Stimulated activated CD4-positive, alpha-beta T cell treated with anti-CD3 and anti-CD28 coated beads, TNF-alpha, amount 100 ng/mL, for 48 hours (primary cell): ENCODE measurements at regions not wholly inside any gene's neighbourhood (a gene's known extent, or its start where the extent isn't known, plus 50 kb on each side); places are given as distances from the start of the nearest gene placed in this dataset.

Experiments
- DNase-seq, 3 donors: peaks; one replicate each; pipeline ENCODE4 v3.0.0-alpha.2; 2020; ENCODE audit warnings: low read depth in 3 of 3

DNA sequence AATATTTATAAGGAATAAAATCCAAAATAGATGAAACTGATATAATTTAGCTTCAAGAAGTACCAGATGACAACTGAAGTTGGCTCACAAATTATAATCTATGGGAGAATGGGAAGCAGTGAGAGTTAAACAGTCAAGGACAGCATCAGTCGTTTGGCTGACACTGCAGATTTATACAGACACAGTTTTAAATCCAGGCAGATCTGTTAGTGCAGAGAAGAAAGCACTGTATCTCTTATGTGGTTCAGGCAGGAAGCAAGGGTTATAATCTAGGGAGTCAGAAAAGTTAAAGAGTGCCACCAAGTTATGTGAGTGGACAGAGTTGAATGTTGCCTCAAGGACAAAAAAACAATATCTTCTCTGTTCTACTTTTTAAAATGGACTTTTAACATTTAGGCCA is 880.2 kb downstream of the TSN start:
- DNase-seq: no peak

GRCh38 chr2:122636097-122636496 is 880.6 kb downstream of the TSN start:
- no peak for DNase-seq

GRCh38 chr2:122639176-122639575 is 883.7 kb downstream of the TSN start:
- no peak for DNase-seq

GRCh38 chr2:122639711-122640110 is 884.3 kb downstream of the TSN start:
- DNase-seq: no peak

- no peak for DNase-seq
Measured at GRCh38 chr2:122643725-122644329, 888.4 kb downstream of the TSN start.

DNA sequence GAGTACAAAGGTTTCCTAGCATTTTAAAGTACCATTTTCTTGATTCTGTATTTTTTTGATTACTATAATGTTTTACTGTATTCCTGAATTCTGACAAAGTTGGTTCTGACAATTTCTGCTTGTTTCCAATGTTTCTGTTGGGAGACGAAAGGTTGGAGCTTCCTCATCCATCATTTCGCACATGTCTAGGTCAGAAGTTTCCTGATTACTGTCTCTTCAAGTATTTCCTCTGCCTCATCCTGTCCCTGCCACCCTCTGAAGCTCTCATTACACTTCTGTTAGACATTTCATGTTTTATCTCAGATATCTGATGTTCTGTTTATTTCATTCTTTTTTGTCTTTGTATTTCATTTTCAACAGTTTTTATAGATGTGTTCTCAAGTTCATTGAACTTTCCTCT is 895.8 kb downstream of the TSN start:
- no peak for DNase-seq

- no peak for DNase-seq
Measured at GRCh38 chr2:122651780-122652179, 896.3 kb downstream of the TSN start.

- DNase-seq: no peak
Measured at GRCh38 chr2:122652670-122653069, 897.2 kb downstream of the TSN start.

- DNase-seq: no peak
Measured at GRCh38 chr2:122656403-122656802, 901.0 kb downstream of the TSN start.

GRCh38 chr2:122660786-122661634 is 905.6 kb downstream of the TSN start:
- DNase-seq: no peak

GRCh38 chr2:122663620-122664019 is 908.2 kb downstream of the TSN start:
- DNase-seq: no peak

- DNase-seq: no peak
Measured at GRCh38 chr2:122669627-122670026, 914.2 kb downstream of the TSN start.

- DNase-seq: no peak
Measured at GRCh38 chr2:122670897-122671296, 915.4 kb downstream of the TSN start.

GRCh38 chr2:122680662-122681061 is 925.2 kb downstream of the TSN start:
- DNase-seq: no peak

DNA sequence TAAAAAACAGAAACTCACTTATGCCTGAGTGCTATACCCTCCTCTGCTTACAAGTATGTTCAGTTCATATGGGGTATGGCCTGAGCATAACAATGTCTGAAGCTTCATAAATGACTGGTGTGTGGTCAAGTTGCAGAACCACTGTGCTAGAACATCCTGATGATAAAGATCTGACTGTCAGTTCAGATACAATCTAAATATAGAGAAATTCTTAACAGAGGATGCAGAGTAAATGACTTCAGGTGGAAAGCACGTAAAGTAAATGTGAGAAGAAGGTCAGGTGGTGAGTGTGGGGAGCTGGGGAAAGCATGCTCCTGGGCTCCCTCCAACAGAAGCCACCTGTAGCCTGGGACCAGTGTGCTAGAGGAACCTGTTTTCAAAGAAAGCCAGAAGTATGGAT is 926.2 kb downstream of the TSN start:
- DNase-seq: no peak

GRCh38 chr2:122682356-122682755 is 926.9 kb downstream of the TSN start:
- no peak for DNase-seq

GRCh38 chr2:122683018-122683417 is 927.6 kb downstream of the TSN start:
- DNase-seq: no peak

- DNase-seq: no peak
Measured at GRCh38 chr2:122692400-122693083, 937.1 kb downstream of the TSN start.

- no peak for DNase-seq
Measured at GRCh38 chr2:122697415-122697814, 942.0 kb downstream of the TSN start.

- no peak for DNase-seq
Measured at GRCh38 chr2:122703676-122704075, 948.2 kb downstream of the TSN start.

DNA sequence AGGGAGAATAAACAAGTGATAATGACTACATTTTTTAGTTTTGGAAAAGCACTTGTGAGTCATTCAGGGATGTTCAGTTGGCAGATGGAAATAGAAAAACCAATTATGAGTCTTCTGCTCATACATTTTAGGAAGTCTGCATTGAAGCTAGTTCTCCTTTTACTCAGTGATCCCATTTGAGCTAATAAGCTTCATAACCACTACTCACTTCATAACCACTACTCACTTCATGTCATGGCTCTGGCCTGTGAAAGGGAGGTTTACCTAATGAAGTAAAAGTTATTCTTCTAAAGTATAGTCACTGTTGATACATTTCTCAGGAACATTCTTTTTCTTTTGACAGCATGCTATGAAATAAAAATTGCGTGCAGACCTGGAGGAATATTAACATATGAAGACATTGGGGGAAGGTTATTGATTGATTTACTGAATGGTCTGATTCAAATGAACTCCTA is 948.7 kb downstream of the TSN start:
- no peak for DNase-seq

- no peak for DNase-seq
Measured at GRCh38 chr2:122705746-122706145, 950.3 kb downstream of the TSN start.

GRCh38 chr2:122706757-122707223 is 951.3 kb downstream of the TSN start:
- no peak for DNase-seq
